Prostate gland (tissue), 2 donors: ENCODE measurements at regions not wholly inside any gene's neighbourhood (a gene's known extent, or its start where the extent isn't known, plus 50 kb on each side); places are given as distances from the start of the nearest gene placed in this dataset.

ENCODE experiments used
- CTCF ChIP-seq, 4 experiments: fragments of 200-600 bp in 2 of 4; fragments of 450-650 bp in 2 of 4; sonication (generic) in 2 of 4; IDR thresholded peaks; 1 replicate in 3 of 4; 2 replicates in 1 of 4; pipeline ENCODE4 v1.5.1; 2016 to 2019; ENCODE audit warnings: antibody characterized with exemption in 4 of 4, mild to moderate bottlenecking in 2 of 4, moderate library complexity in 2 of 4
- POLR2A ChIP-seq: fragments of 450-650 bp; IDR thresholded peaks from one replicate; pipeline ENCODE4 v1.6.1; 2016; ENCODE audit warnings: antibody characterized with exemption, mild to moderate bottlenecking

- TF ChIP-seq POLR2A (no peak), CTCF (IDR thresholded peaks at IDR 0.05) (no peak)
Observed at GRCh38 chr9:87829756-87830155, 52.9 kb upstream of the SPATA31E1 start.
